HG03469 (cell line): ENCODE measurements at regions not wholly inside any gene's neighbourhood (a gene's known extent, or its start where the extent isn't known, plus 50 kb on each side); places are given as distances from the start of the nearest gene placed in this dataset.

Source experiments
- ATAC-seq: cut with Tn5 transposase; IDR thresholded peaks from one replicate; pipeline ENCODE4 v1.9.1; 2021; ENCODE audit warnings: mild to moderate bottlenecking, moderate library complexity, moderate number of reproducible peaks; ENCODE audit not compliant: unreplicated experiment

DNA sequence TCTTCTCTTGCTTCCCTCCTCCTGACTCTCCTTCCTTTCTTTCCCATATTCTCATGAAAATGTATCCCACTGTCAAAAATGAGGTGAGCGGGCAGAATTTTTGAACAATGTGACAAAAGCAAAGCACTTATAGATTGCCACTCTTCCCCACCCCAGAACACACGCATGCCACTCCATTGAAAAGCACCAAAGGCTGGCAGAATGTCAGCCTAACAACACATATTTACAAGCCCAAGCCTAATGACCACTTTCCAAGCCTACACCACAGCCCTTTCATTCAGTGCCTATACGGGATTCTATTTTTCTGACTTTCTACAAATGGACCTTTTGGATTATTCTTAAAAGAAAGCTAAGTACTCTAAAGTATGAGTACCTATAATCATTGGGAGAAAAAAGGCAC is 62.9 kb upstream of the METAP2 start:
- ATAC-seq = no peak

GRCh38 chr12:95411466-95411865 is 62.5 kb upstream of the METAP2 start:
- no peak for ATAC-seq

DNA sequence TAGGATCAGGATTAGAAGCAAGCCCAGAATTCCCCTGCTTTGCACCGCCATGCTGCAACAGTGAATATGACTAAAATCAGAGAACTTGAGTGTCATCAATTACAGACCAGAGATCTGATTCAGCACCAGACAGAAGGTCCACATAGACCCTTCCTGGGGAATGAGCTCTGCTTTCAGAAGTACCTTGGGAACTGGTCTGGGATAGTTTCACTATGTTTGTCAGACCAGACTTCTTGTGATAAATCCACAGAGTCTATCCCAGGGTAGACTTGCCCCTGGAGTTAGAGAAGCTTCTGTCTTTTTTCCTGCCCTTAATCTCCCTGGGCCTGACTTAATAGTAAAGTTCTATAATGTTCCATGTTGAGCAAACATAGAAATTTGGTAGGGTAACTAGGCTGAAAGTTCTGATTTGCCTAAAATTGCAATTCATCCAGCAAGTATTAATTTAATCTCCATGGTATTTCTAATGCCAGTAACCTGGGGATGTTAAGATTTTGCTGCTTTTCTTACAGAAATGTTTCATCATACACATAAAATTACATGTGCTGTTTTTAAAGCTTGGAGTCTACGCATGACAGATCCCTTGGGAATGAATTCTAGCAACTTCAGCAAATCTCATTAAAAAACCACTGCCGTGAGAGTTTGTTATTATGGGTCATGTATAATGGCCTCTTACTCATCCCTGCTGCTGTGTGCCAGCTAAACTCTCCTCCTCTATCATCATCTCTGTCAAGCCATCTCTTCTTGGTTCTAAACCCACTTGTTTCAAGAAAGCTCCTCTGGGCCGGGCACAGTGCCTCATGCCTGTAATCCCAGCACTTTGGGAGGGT is 61.3 kb upstream of the METAP2 start:
- no peak for ATAC-seq

DNA sequence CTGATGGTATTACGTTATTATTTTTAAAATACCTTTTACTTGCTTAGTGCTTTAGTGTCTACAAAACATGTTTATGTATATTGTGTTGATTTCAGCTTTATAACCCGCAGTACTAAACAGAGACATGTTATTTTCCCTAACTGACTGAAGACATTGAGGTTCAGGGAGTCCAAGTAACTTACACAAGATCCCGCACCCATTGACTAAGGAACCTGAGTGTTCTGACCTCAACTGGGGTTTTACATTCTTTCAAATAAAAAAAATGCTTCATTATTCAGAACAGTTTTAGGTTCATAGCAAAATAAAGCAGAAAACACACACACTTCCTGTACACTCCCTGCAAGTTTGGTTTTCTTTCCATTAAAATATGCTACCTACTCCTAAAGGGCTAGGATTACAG is 60.4 kb upstream of the METAP2 start:
- ATAC-seq = no peak

- ATAC-seq = no peak
Observed at GRCh38 chr12:95415451-95415850, 58.5 kb upstream of the METAP2 start.

DNA sequence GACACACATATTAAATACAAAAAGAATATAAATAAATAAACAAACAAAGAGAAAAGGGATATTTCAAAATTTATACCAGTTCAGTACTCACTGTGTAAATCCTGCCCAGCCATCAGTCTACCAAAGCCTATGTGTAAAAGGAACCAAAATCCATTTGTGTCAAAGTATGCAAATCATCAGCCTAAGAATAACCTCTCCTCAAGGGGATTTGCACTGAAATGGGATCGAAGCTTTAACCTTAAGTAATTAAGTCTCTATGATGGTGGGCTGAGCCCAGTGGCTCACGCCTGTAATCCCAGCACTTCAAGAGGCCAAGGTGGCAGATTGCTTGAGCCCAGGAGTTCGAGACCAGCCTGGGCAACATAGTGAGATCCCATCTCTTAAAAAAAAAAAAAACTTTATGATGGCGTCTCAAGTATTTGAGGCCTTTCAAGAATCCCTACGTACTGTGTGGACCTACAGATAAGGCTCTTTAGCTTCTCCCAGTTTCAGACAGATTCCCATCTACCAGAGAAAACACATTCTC is 57.8 kb upstream of the METAP2 start:
- ATAC-seq = no peak

DNA sequence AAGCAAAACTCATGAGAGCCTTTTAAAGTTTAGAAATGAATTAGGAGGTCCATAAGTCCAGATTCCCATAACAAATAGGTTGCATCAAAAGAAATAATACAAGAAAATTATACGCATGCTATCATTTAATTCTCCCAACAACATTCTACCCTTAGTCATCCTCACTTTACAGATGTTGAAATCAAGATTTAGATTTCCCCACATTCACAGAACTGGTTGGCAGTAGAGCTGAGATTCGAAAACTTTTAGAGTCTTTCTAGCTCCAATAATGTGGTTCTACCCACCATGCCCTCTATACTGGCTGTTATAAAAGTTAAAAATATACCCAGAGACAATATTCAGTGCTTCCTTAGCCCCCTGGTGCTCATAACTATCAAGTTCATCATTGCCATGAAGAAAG is 56.6 kb upstream of the METAP2 start:
- ATAC-seq = no peak

GRCh38 chr12:95418142-95418541 is 55.8 kb upstream of the METAP2 start:
- ATAC-seq = no peak
